ENCODE measurements at regions not wholly inside any gene's neighbourhood (a gene's known extent, or its start where the extent isn't known, plus 50 kb on each side); places are given as distances from the start of the nearest gene placed in this dataset.

- Histone ChIP-seq H3K79me2 (ENCODE audit: control insufficient read depth, insufficient read depth, low read length) (no peaks in the 10 kb centered on the region), H3K9me3 (replicated peaks; ENCODE audit: control insufficient read depth, insufficient read depth, low read length) (no peaks in the 10 kb centered on the region), H2AFZ (ENCODE audit: low read depth, low read length) (no peak overlapping the region), H3K4me3 (replicated peaks in 1 of 3; ENCODE audit: insufficient read depth in 1 of 3, low read depth in 1 of 3, low read length in 3 of 3) (no peak overlapping the region), H4K20me1 (replicated peaks; ENCODE audit: control insufficient read depth, extremely low read depth, insufficient read depth, low read length) (no peaks in the 10 kb centered on the region), H3K9ac (replicated peaks; ENCODE audit: extremely low read depth, insufficient read depth, low read length) (no peak overlapping the region), H3K27me3 (ENCODE audit: control insufficient read depth in 2 of 2, insufficient read depth in 2 of 2, low read length in 2 of 2) (no peaks in the 10 kb centered on the region), H3K36me3 (ENCODE audit: control insufficient read depth in 2 of 2, extremely low read depth in 1 of 2, insufficient read depth in 2 of 2, low read length in 2 of 2) (no peaks in the 10 kb centered on the region), H3K27ac (ENCODE audit: insufficient read depth, low read depth, low read length) (no peak overlapping the region), H3K4me2 (ENCODE audit: insufficient read depth, low read length) (no peak overlapping the region), H3K9me1 (replicated peaks; ENCODE audit: control insufficient read depth, extremely low read depth, insufficient read depth, low read length) (no peaks in the 10 kb centered on the region), H3K4me1 (ENCODE audit: control insufficient read depth, extremely low read depth, insufficient read depth, low read length) (no peaks in the 10 kb centered on the region)
- TF ChIP-seq CTCF (IDR thresholded peaks at IDR 0.05; ENCODE audit: extremely low read depth in 1 of 2, insufficient read depth in 1 of 2, low read depth in 1 of 2, low read length in 2 of 2) (no peak), MYC (IDR thresholded peaks at IDR 0.05; ENCODE audit: low read depth, low read length) (no peak), POLR2A (IDR thresholded peaks at IDR 0.05; ENCODE audit: low read depth, low read length) (no peak), POLR2AphosphoS5 (IDR thresholded peaks at IDR 0.05; ENCODE audit: insufficient read depth, low read depth, low read length) (no peak), GATA2 (IDR thresholded peaks at IDR 0.05; ENCODE audit: insufficient read depth, insufficient read length, low read depth, low read length) (no peak), MAX (IDR thresholded peaks at IDR 0.05; ENCODE audit: insufficient read depth, insufficient read length) (no peak), JUN (IDR thresholded peaks at IDR 0.05; ENCODE audit: borderline replicate concordance, insufficient read depth, insufficient read length, low read depth) (no peak), EZH2 (IDR thresholded peaks at IDR 0.05; ENCODE audit: borderline replicate concordance, low read depth, low read length, severe bottlenecking) (no peak), FOS (IDR thresholded peaks at IDR 0.05; ENCODE audit: borderline replicate concordance, insufficient read depth, low read length) (no peak)
- no peak for DNase-seq (ENCODE audit: low read depth, low spot score)
- intact Hi-C loops (cut with micrococcal nuclease) (no loop called here), dilution Hi-C loops (cut with MboI; ENCODE audit: extremely low pct_ligation_motif_present, low sequenced_read_pairs) (no loop called here)
- no peak for FAIRE-seq
- no TSS peak for BruUV-seq (replicated peaks)
- ChIA-PET POLR2A (no interaction called here), CTCF (interaction anchor here (0.8 kb wide), 1 partner anchor 14 kb away, joined by 3 read pairs; no protein-coding TSS in a partner anchor)
These were observed 260.0 kb upstream of the KYNU start for GRCh38 chr2:142617461-142617860.

All from endothelial cell of umbilical vein (primary cell).